IMR-90 (cell line): ENCODE measurements at regions not wholly inside any gene's neighbourhood (a gene's known extent, or its start where the extent isn't known, plus 50 kb on each side); places are given as distances from the start of the nearest gene placed in this dataset.

Source experiments
- ATAC-seq: fragments of 200-7000 bp; cut with Tn5 transposase; 2 replicates; pipeline ENCODE4 v1.9.1; 2020; ENCODE audit warnings: low read depth, mild to moderate bottlenecking, moderate library complexity
- BruUV-seq: library from RNA; stranded (reverse); fragments of 400-500 nt; replicated peaks from 2 replicates; lab custom pipeline; 2021; lab: Mats Ljungman, UMichigan
- CTCF ChIA-PET: fragments of 300-600 bp; formaldehyde crosslinking; extraction: SDS; loops from one replicate; lab custom pipeline; 2021; ENCODE audit warnings: antibody characterized with exemption; lab: Yijun Ruan, JAX
- POLR2A ChIA-PET: fragments of 300-600 bp; sonication (Branson Sonifier 250); formaldehyde crosslinking; loops from one replicate; lab custom pipeline; 2022; ENCODE audit warnings: antibody characterized with exemption; ENCODE audit not compliant: unreplicated experiment; lab: Charles Lee
- DNase-seq: peaks from one replicate; pipeline ENCODE4 v3.0.0; 2013
- H2AFZ ChIP-seq: replicated peaks from 2 replicates; pipeline ENCODE3; 2013; ENCODE audit warnings: low read length, mild to moderate bottlenecking; ENCODE audit not compliant: poor library complexity
- H2AK5ac ChIP-seq: 2 replicates; pipeline ENCODE4 v1.6.1; 2013; ENCODE audit warnings: low read depth, low read length, inconsistent platforms
- H2AK9ac ChIP-seq: replicated peaks from 2 replicates; pipeline ENCODE3; 2013; ENCODE audit warnings: mild to moderate bottlenecking, low read depth, low read length, moderate library complexity; ENCODE audit not compliant: poor library complexity
- H2BK120ac ChIP-seq: 2 replicates; pipeline ENCODE4 v1.6.1; 2013; ENCODE audit warnings: low read depth, low read length, inconsistent platforms
- H2BK15ac ChIP-seq: 3 replicates; pipeline ENCODE4 v1.6.1; 2013; ENCODE audit warnings: low read depth, low read length, inconsistent platforms
- H2BK20ac ChIP-seq: 2 replicates; pipeline ENCODE4 v1.6.1; 2013; ENCODE audit warnings: low read depth, mild to moderate bottlenecking, inconsistent platforms, low read length, moderate library complexity
- H2BK5ac ChIP-seq: 2 replicates; pipeline ENCODE4 v1.6.1; 2013; ENCODE audit warnings: mild to moderate bottlenecking, low read depth, low read length, inconsistent platforms; ENCODE audit not compliant: poor library complexity, severe bottlenecking
- H3K14ac ChIP-seq: replicated peaks from 2 replicates; pipeline ENCODE4 v1.6.1; 2013; ENCODE audit warnings: low read depth, low read length, inconsistent platforms
- H3K18ac ChIP-seq: 2 replicates; pipeline ENCODE4 v1.6.1; 2013; ENCODE audit warnings: low read depth, low read length, control low read depth
- H3K23ac ChIP-seq: 2 replicates; pipeline ENCODE4 v1.6.1; 2013; ENCODE audit warnings: low read depth, low read length, inconsistent platforms
- H3K27ac ChIP-seq: 2 replicates; pipeline ENCODE4 v1.5.1; 2013; ENCODE audit warnings: mild to moderate bottlenecking, control low read depth, low read length; ENCODE audit not compliant: insufficient read depth
- H3K27me3 ChIP-seq: 2 replicates; pipeline ENCODE4 v1.6.1; 2013; ENCODE audit warnings: low read length; ENCODE audit not compliant: control insufficient read depth, insufficient read depth
- H3K36me3 ChIP-seq: 2 replicates; pipeline ENCODE4 v1.6.1; 2013; ENCODE audit warnings: low read length, mixed read lengths; ENCODE audit not compliant: control insufficient read depth, insufficient read depth
- H3K4ac ChIP-seq: 2 replicates; pipeline ENCODE4 v1.6.1; 2013; ENCODE audit warnings: low read depth, low read length, inconsistent platforms
- H3K4me1 ChIP-seq: 2 replicates; pipeline ENCODE4 v1.6.1; 2013; ENCODE audit warnings: low read length, mixed read lengths; ENCODE audit not compliant: control insufficient read depth, insufficient read depth
- H3K4me2 ChIP-seq: 2 replicates; pipeline ENCODE4 v1.6.1; 2013; ENCODE audit warnings: low read depth, mild to moderate bottlenecking, control low read depth, low read length, moderate library complexity
- H3K4me3 ChIP-seq: 2 replicates; pipeline ENCODE4 v1.5.1; 2013; ENCODE audit warnings: low read depth, mild to moderate bottlenecking, control low read depth, low read length, moderate library complexity; ENCODE audit not compliant: insufficient read depth
- H3K56ac ChIP-seq: 2 replicates; pipeline ENCODE4 v1.6.1; 2013; ENCODE audit warnings: low read length, inconsistent platforms; ENCODE audit not compliant: insufficient read depth; ENCODE audit errors: extremely low read depth
- H3K79me1 ChIP-seq, 2 experiments: 2 replicates each; pipeline ENCODE4 v1.6.1; 2013; ENCODE audit warnings: low read length in 2 of 2, inconsistent platforms in 1 of 2, low read depth in 1 of 2
- H3K9ac ChIP-seq: 2 replicates; pipeline ENCODE4 v1.6.1; 2013; ENCODE audit warnings: low read depth, low read length, control low read depth
- H3K9me1 ChIP-seq: 2 replicates; pipeline ENCODE4 v1.6.1; 2013; ENCODE audit warnings: low read length, inconsistent platforms; ENCODE audit not compliant: insufficient read depth
- H3K9me3 ChIP-seq: 2 replicates; pipeline ENCODE4 v1.6.1; 2013; ENCODE audit warnings: low read length; ENCODE audit not compliant: control insufficient read depth, insufficient read depth
- H4K20me1 ChIP-seq: 2 replicates; pipeline ENCODE4 v1.6.1; 2013; ENCODE audit warnings: low read length, inconsistent platforms; ENCODE audit not compliant: insufficient read depth
- H4K5ac ChIP-seq: 2 replicates; pipeline ENCODE4 v1.6.1; 2013; ENCODE audit warnings: mild to moderate bottlenecking, low read depth, low read length, control low read depth
- H4K8ac ChIP-seq, 2 experiments: 2 replicates each; pipeline ENCODE4 v1.6.1; 2013; ENCODE audit warnings: low read depth in 2 of 2, low read length in 2 of 2, control low read depth in 1 of 2, inconsistent platforms in 1 of 2
- H4K91ac ChIP-seq: 2 replicates; pipeline ENCODE4 v1.6.1; 2013; ENCODE audit warnings: low read depth, low read length, inconsistent platforms; ENCODE audit not compliant: insufficient read depth
- BHLHE40 ChIP-seq: fragments of 150-350 bp; IDR thresholded peaks from 2 replicates; pipeline ENCODE4 v1.6.1; 2016; ENCODE audit warnings: mild to moderate bottlenecking, low read depth, low read length
- CEBPB ChIP-seq: IDR thresholded peaks from 2 replicates; pipeline ENCODE4 v1.6.1; 2012; ENCODE audit warnings: low read depth, low read length, improper control_type of control experiment
- CHD1 ChIP-seq: IDR thresholded peaks from 2 replicates; pipeline ENCODE4 v1.6.1; 2012; ENCODE audit warnings: low read depth, low read length, improper control_type of control experiment
- CTCF ChIP-seq: conservative IDR thresholded peaks from 2 replicates; pipeline ENCODE4 v1.5.1; 2012; ENCODE audit warnings: mild to moderate bottlenecking, low read depth, low read length, improper control_type of control experiment
- FOS ChIP-seq: fragments of 150-350 bp; IDR thresholded peaks from 2 replicates; pipeline ENCODE4 v1.6.1; 2016; ENCODE audit warnings: low read depth, low read length
- MAFK ChIP-seq: IDR thresholded peaks from 2 replicates; pipeline ENCODE4 v1.6.1; 2012; ENCODE audit warnings: low read depth, low read length, improper control_type of control experiment
- MAZ ChIP-seq: IDR thresholded peaks from 2 replicates; pipeline ENCODE4 v1.6.1; 2012; ENCODE audit warnings: low read depth, mild to moderate bottlenecking, low read length, improper control_type of control experiment, moderate library complexity, borderline replicate concordance
- MXI1 ChIP-seq: IDR thresholded peaks from 2 replicates; pipeline ENCODE4 v1.6.1; 2012; ENCODE audit warnings: low read depth, mild to moderate bottlenecking, low read length, moderate library complexity, borderline replicate concordance
- NFE2L2 ChIP-seq: fragments of 150-350 bp; IDR thresholded peaks from 2 replicates; pipeline ENCODE4 v1.6.1; 2016; ENCODE audit warnings: low read depth, mild to moderate bottlenecking, low read length
- POLR2A ChIP-seq: IDR thresholded peaks from 2 replicates; pipeline ENCODE4 v1.6.1; 2012; ENCODE audit warnings: mild to moderate bottlenecking, low read depth, low read length
- RAD21 ChIP-seq: IDR thresholded peaks from 2 replicates; pipeline ENCODE4 v1.6.1; 2012; ENCODE audit warnings: low read length, improper control_type of control experiment
- RCOR1 ChIP-seq: IDR thresholded peaks from 2 replicates; pipeline ENCODE4 v1.6.1; 2012; ENCODE audit warnings: mild to moderate bottlenecking, low read length, improper control_type of control experiment; ENCODE audit not compliant: insufficient replicate concordance
- RFX5 ChIP-seq: IDR thresholded peaks from 2 replicates; pipeline ENCODE4 v1.8.0; 2012; ENCODE audit warnings: low read depth, mild to moderate bottlenecking, low read length, moderate library complexity
- SMC3 ChIP-seq: fragments of 150-350 bp; IDR thresholded peaks from 2 replicates; pipeline ENCODE4 v1.6.1; 2016; ENCODE audit warnings: low read depth, mild to moderate bottlenecking, antibody characterized with exemption, low read length, moderate library complexity
- WGBS, 2 experiments: methylation state at CpG; one replicate each; pipeline versions ENCODE4 v1.1.5 to v1.1.7; 2013; ENCODE audit warnings: missing lambda C conversion rate in 2 of 2; ENCODE audit not compliant: insufficient read length in 1 of 2; ENCODE audit errors: extremely low coverage in 2 of 2; 5-methylcytosine and 5-hydroxymethylcytosine counted together
- dilution Hi-C: fragments of 300-500 bp; cut with HindIII; formaldehyde crosslinking; loops from one replicate; pipeline ENCODE4 v1.14.3; 2018; ENCODE audit warnings: low sequenced_read_pairs; ENCODE audit not compliant: unreplicated experiment
- in situ Hi-C: fragments of 300-500 bp; cut with MboI; formaldehyde crosslinking; loops from 3 replicates; pipeline ENCODE4 v1.14.3; 2019; ENCODE audit warnings: low sequenced_read_pairs, inconsistent platforms, mixed read lengths
- intact Hi-C: fragments of 100-400 bp; cut with micrococcal nuclease; formaldehyde crosslinking; loops from 2 replicates; pipeline ENCODE4 v1.10.0; 2022
- TF ChIP-seq, protein P1 (sequence below): fragments of 150-350 bp; IDR thresholded peaks from 2 replicates; pipeline ENCODE4 v1.6.1; 2016; ENCODE audit warnings: low read depth, mild to moderate bottlenecking, low read length, moderate library complexity, borderline replicate concordance
- TF ChIP-seq, protein P2 (sequence below): fragments of 150-350 bp; IDR thresholded peaks from 2 replicates; pipeline ENCODE4 v1.6.1; 2017; ENCODE audit warnings: mild to moderate bottlenecking, antibody characterized with exemption, low read length, low read depth

GRCh38 chr12:92582475-92582874 is 120.3 kb upstream of the PLEKHG7 start:
- no peak overlapping the region for H2AFZ ChIP-seq
- no peaks in the 10 kb centered on the region for H4K20me1 ChIP-seq
- H3K14ac ChIP-seq, result no peak overlapping the region
- H3K4me2 ChIP-seq, result peak overlapping the region; percentile 31; the same call in 1 of the 2 replicates
- no peak overlapping the region for H3K23ac ChIP-seq
- TF ChIP-seq RFX5, result no peak
- no peak for TF ChIP-seq CEBPB
- no peak for TF ChIP-seq CHD1
- TF ChIP-seq, protein P1, sequence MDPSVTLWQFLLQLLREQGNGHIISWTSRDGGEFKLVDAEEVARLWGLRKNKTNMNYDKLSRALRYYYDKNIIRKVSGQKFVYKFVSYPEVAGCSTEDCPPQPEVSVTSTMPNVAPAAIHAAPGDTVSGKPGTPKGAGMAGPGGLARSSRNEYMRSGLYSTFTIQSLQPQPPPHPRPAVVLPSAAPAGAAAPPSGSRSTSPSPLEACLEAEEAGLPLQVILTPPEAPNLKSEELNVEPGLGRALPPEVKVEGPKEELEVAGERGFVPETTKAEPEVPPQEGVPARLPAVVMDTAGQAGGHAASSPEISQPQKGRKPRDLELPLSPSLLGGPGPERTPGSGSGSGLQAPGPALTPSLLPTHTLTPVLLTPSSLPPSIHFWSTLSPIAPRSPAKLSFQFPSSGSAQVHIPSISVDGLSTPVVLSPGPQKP, result no peak
- no peak for TF ChIP-seq RAD21
- TF ChIP-seq MAFK, result no peak
- TF ChIP-seq CTCF, result no peak
- TF ChIP-seq BHLHE40, result no peak
- no peak for TF ChIP-seq RCOR1
- TF ChIP-seq, protein P2, sequence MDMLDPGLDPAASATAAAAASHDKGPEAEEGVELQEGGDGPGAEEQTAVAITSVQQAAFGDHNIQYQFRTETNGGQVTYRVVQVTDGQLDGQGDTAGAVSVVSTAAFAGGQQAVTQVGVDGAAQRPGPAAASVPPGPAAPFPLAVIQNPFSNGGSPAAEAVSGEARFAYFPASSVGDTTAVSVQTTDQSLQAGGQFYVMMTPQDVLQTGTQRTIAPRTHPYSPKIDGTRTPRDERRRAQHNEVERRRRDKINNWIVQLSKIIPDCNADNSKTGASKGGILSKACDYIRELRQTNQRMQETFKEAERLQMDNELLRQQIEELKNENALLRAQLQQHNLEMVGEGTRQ, result no peak
- TF ChIP-seq SMC3, result no peak
- TF ChIP-seq POLR2A, result no peak
- TF ChIP-seq MXI1, result no peak
- TF ChIP-seq FOS, result no peak
- TF ChIP-seq MAZ, result no peak
- TF ChIP-seq NFE2L2, result no peak
- no peak for ATAC-seq
- intact Hi-C loops (no loop called here), in situ Hi-C loops (no loop called here), dilution Hi-C loops (no loop called here)
- H3K4me3 ChIP-seq, result no peak overlapping the region
- no peak overlapping the region for H2BK20ac ChIP-seq
- no peak overlapping the region for H4K91ac ChIP-seq
- no peaks in the 10 kb centered on the region for H3K79me1 ChIP-seq
- peak overlapping the region; percentile 31; the same call in 1 of the 2 replicates for H3K18ac ChIP-seq
- no peak overlapping the region for H3K4ac ChIP-seq
- ChIA-PET POLR2A (no interaction called here), CTCF (interaction anchor here (1.0 kb wide), 1 partner anchor 26 kb away, joined by 3 read pairs; no protein-coding TSS in a partner anchor)
- no peaks in the 10 kb centered on the region for H3K27me3 ChIP-seq
- H2AK5ac ChIP-seq, result no peak overlapping the region
- no peak for DNase-seq
- no peak overlapping the region for H3K27ac ChIP-seq
- 83% methylated on average over 2 of the region's 4 CpGs; no CpG with 5 or more reads in 1 of the 2 experiments for WGBS, 2 experiments
- H3K9me1 ChIP-seq, result no peaks in the 10 kb centered on the region; the same call in 1 of the 2 replicates
- no peak overlapping the region for H3K9ac ChIP-seq
- H2BK120ac ChIP-seq, result no peak overlapping the region
- H3K4me1 ChIP-seq, result peaks cover 3% of the 10 kb centered on the region
- peaks cover 2% of the 10 kb centered on the region; the same call in 1 of the 2 replicates for H3K9me3 ChIP-seq
- no peak overlapping the region for H4K8ac ChIP-seq
- H2BK5ac ChIP-seq, result no peak overlapping the region
- no peaks in the 10 kb centered on the region for H3K36me3 ChIP-seq
- H2BK15ac ChIP-seq, result no peak overlapping the region
- H4K5ac ChIP-seq, result no peak overlapping the region; the same call in 1 of the 2 replicates
- no peak overlapping the region for H2AK9ac ChIP-seq
- H3K56ac ChIP-seq, result no peak overlapping the region
- BruUV-seq, result no TSS peak
